Cardiac septum (tissue), 1 donor: ENCODE measurements at regions not wholly inside any gene's neighbourhood (a gene's known extent, or its start where the extent isn't known, plus 50 kb on each side); places are given as distances from the start of the nearest gene placed in this dataset.

ENCODE experiments used
- DNase-seq: peaks from one replicate; pipeline ENCODE4 v3.0.0-alpha.2; 2020; ENCODE audit warnings: low spot score
- intact Hi-C: fragments of 100-400 bp; cut with DNase I; formaldehyde crosslinking; loops from one replicate; pipeline ENCODE4 v1.14.0; 2022
- donor health status: DM: no; HTN: no; CAD: no.

- DNase-seq: no peak
- intact Hi-C loops: no loop called here
Measured at GRCh38 chr10:108788891-108789290, 1134.4 kb downstream of the XPNPEP1 start.

- intact Hi-C loops: no loop called here
- no peak for DNase-seq
Measured at GRCh38 chr10:108787932-108788331, 1135.4 kb downstream of the XPNPEP1 start.

- DNase-seq: no peak
- intact Hi-C loops: no loop called here
Measured at GRCh38 chr10:108785011-108785410, 1138.3 kb downstream of the XPNPEP1 start.

- DNase-seq: no peak
- intact Hi-C loops: no loop called here
Measured at GRCh38 chr10:108784534-108784933, 1138.8 kb downstream of the XPNPEP1 start.

GRCh38 chr10:108783897-108784296, 1139.4 kb downstream of the XPNPEP1 start:
- intact Hi-C loops: no loop called here
- no peak for DNase-seq

- intact Hi-C loops: no loop called here
- DNase-seq: no peak
Measured at GRCh38 chr10:108782411-108782810, 1140.9 kb downstream of the XPNPEP1 start.

GRCh38 chr10:108779501-108779900, 1143.8 kb downstream of the XPNPEP1 start:
- intact Hi-C loops: no loop called here
- no peak for DNase-seq

- intact Hi-C loops: no loop called here
Measured at GRCh38 chr10:108775911-108776475, 1147.3 kb downstream of the XPNPEP1 start.

GRCh38 chr10:108771106-108771505, 1152.2 kb downstream of the XPNPEP1 start:
- intact Hi-C loops: no loop called here
- no peak for DNase-seq

More at GRCh38 chr10:108775911-108776475, 1147.3 kb downstream of the XPNPEP1 start:
- no peak for DNase-seq

GRCh38 chr10:108765794-108766193, 1157.5 kb downstream of the XPNPEP1 start:
- intact Hi-C loops: no loop called here
- no peak for DNase-seq

- intact Hi-C loops: no loop called here
- DNase-seq: no peak
Measured at GRCh38 chr10:108757946-108758345, 1165.4 kb downstream of the XPNPEP1 start.

- DNase-seq: no peak
- intact Hi-C loops: no loop called here
Measured at GRCh38 chr10:108755646-108756045, 1167.7 kb downstream of the XPNPEP1 start.

GRCh38 chr10:108753326-108753725, 1170.0 kb downstream of the XPNPEP1 start:
- intact Hi-C loops: no loop called here
- DNase-seq: no peak

- intact Hi-C loops: no loop called here
- DNase-seq: no peak
Measured at GRCh38 chr10:108749042-108749441, 1174.3 kb downstream of the XPNPEP1 start.

GRCh38 chr10:108736111-108736510, 1187.2 kb downstream of the XPNPEP1 start:
- intact Hi-C loops: no loop called here
- no peak for DNase-seq

- intact Hi-C loops: no loop called here
- DNase-seq: no peak
Measured at GRCh38 chr10:108735380-108735779, 1187.9 kb downstream of the XPNPEP1 start.

- no peak for DNase-seq
- intact Hi-C loops: no loop called here
Measured at GRCh38 chr10:108721874-108722273, 1201.4 kb downstream of the XPNPEP1 start.

- intact Hi-C loops: no loop called here
- DNase-seq: no peak
Measured at GRCh38 chr10:108716352-108716751, 1207.0 kb downstream of the XPNPEP1 start.

GRCh38 chr10:108709927-108710722, 1213.2 kb downstream of the XPNPEP1 start:
- no peak for DNase-seq
- intact Hi-C loops: no loop called here

- intact Hi-C loops: no loop called here
- no peak for DNase-seq
Measured at GRCh38 chr10:108708363-108708762, 1214.9 kb downstream of the XPNPEP1 start.

GRCh38 chr10:108696792-108697477, 1226.4 kb downstream of the XPNPEP1 start:
- no peak for DNase-seq
- intact Hi-C loops: no loop called here
